ENCODE measurements at regions not wholly inside any gene's neighbourhood (a gene's known extent, or its start where the extent isn't known, plus 50 kb on each side); places are given as distances from the start of the nearest gene placed in this dataset.

- TF ChIP-seq CTCF (IDR thresholded peaks at IDR 0.05) (no peak), SIN3A (IDR thresholded peaks at IDR 0.05; ENCODE audit: borderline replicate concordance, low read depth, low read length) (no peak), EZH2phosphoT487 (IDR thresholded peaks at IDR 0.05; ENCODE audit: borderline replicate concordance, low read depth) (no peak)
- TF ChIP-seq, protein P1, sequence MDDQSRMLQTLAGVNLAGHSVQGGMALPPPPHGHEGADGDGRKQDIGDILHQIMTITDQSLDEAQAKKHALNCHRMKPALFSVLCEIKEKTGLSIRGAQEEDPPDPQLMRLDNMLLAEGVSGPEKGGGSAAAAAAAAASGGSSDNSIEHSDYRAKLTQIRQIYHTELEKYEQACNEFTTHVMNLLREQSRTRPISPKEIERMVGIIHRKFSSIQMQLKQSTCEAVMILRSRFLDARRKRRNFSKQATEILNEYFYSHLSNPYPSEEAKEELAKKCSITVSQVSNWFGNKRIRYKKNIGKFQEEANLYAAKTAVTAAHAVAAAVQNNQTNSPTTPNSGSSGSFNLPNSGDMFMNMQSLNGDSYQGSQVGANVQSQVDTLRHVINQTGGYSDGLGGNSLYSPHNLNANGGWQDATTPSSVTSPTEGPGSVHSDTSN (IDR thresholded peaks at IDR 0.05), result no peak
Measured at GRCh38 chr6:21893793-21894192, 300.2 kb downstream of the SOX4 start.
